GM12878 (cell line): ENCODE measurements at regions not wholly inside any gene's neighbourhood (a gene's known extent, or its start where the extent isn't known, plus 50 kb on each side); places are given as distances from the start of the nearest gene placed in this dataset.

Source experiments
- ATAC-seq: fragments of 200-7000 bp; cut with Tn5 transposase; 3 replicates; pipeline ENCODE4 v1.9.1; 2020; ENCODE audit warnings: mild to moderate bottlenecking, moderate library complexity
- BruUV-seq: library from RNA; stranded (reverse); fragments of 400-500 nt; replicated peaks from 2 replicates; lab custom pipeline; 2021; lab: Mats Ljungman, UMichigan
- CTCF ChIA-PET: fragments of 300-600 bp; sonication (Branson Sonifier 250); formaldehyde crosslinking; extraction: SDS; loops from one replicate; lab custom pipeline; 2021; ENCODE audit warnings: inconsistent platforms; lab: Yijun Ruan, JAX
- POLR2A ChIA-PET: fragments of 350-600 bp; formaldehyde crosslinking; extraction: SDS; loops from one replicate; lab custom pipeline; 2021; ENCODE audit warnings: inconsistent platforms; lab: Charles Lee
- RAD21 ChIA-PET: fragments of 300-600 bp; sonication (Branson Sonifier 250); formaldehyde crosslinking; loops from one replicate; lab custom pipeline; 2023; ENCODE audit warnings: antibody characterized with exemption; ENCODE audit not compliant: unreplicated experiment; lab: Charles Lee
- SMC1A ChIA-PET: fragments of 300-600 bp; sonication (Branson Sonifier 250); formaldehyde crosslinking; loops from one replicate; lab custom pipeline; 2023; ENCODE audit not compliant: unreplicated experiment, uncharacterized antibody; lab: Charles Lee
- DNase-seq: peaks from one replicate; pipeline ENCODE4 v3.0.0-alpha.2; 2011; ENCODE audit warnings: low read depth, low spot score
- FAIRE-seq: peaks from 3 replicates; lab custom pipeline; 2011; peaks lifted over from hg19 to GRCh38; lab: Jason Lieb, UNC
- H2AFZ ChIP-seq: 2 replicates; pipeline ENCODE4 v1.6.0; 2011; ENCODE audit warnings: low read depth, low read length, control low read depth; ENCODE audit not compliant: control insufficient read depth
- H3K27ac ChIP-seq: 2 replicates; pipeline ENCODE4 v1.5.1; 2011; ENCODE audit warnings: control low read depth; ENCODE audit not compliant: control insufficient read depth, insufficient read depth
- H3K27me3 ChIP-seq, 2 experiments: replicated peaks in 1 of 2; 2 replicates each; pipeline versions ENCODE4 v1.6.0 to v1.6.1; 2011; ENCODE audit warnings: low read length in 1 of 2; ENCODE audit not compliant: control insufficient read depth in 2 of 2, insufficient read depth in 2 of 2
- H3K36me3 ChIP-seq, 2 experiments: 2 replicates each; pipeline ENCODE4 v1.5.1; 2011; ENCODE audit warnings: low read length in 1 of 2; ENCODE audit not compliant: control insufficient read depth in 2 of 2, insufficient read depth in 2 of 2
- H3K4me1 ChIP-seq: 2 replicates; pipeline ENCODE4 v1.6.1; 2011; ENCODE audit warnings: mild to moderate bottlenecking, low read length, moderate library complexity, mixed read lengths; ENCODE audit not compliant: control insufficient read depth, insufficient read depth
- H3K4me2 ChIP-seq: 2 replicates; pipeline ENCODE4 v1.6.0; 2011; ENCODE audit warnings: control low read depth; ENCODE audit not compliant: control insufficient read depth, insufficient read depth
- H3K4me3 ChIP-seq: fragments of 200-600 bp; sonication (generic); 2 replicates; pipeline ENCODE4 v1.5.1; 2016
- H3K79me2 ChIP-seq: 2 replicates; pipeline ENCODE4 v1.6.0; 2011; ENCODE audit warnings: low read length; ENCODE audit not compliant: control insufficient read depth, insufficient read depth
- H3K9ac ChIP-seq: 2 replicates; pipeline ENCODE4 v1.8.0; 2011; ENCODE audit warnings: low read length, control low read depth, mixed read lengths; ENCODE audit not compliant: control insufficient read depth, insufficient read depth
- H3K9me3 ChIP-seq: replicated peaks from 3 replicates; pipeline ENCODE4 v1.5.1; 2011; ENCODE audit warnings: mild to moderate bottlenecking, low read length; ENCODE audit not compliant: control insufficient read depth, insufficient read depth
- H4K20me1 ChIP-seq: 2 replicates; pipeline ENCODE4 v1.6.0; 2011; ENCODE audit not compliant: control insufficient read depth, insufficient read depth
- ATF7 ChIP-seq: fragments of 450-650 bp; IDR thresholded peaks from 2 replicates; pipeline ENCODE4 v1.6.1; 2016; ENCODE audit warnings: low read depth, mild to moderate bottlenecking
- BHLHE40 ChIP-seq, 2 experiments: fragments of 450-650 bp in 1 of 2; IDR thresholded peaks; 2 replicates each; pipeline ENCODE4 v1.6.1; 2011 to 2017; ENCODE audit warnings: low read depth in 2 of 2, borderline replicate concordance in 1 of 2, improper control_type of control experiment in 1 of 2, low read length in 1 of 2, mild to moderate bottlenecking in 1 of 2
- CHD1 ChIP-seq: IDR thresholded peaks from 2 replicates; pipeline ENCODE4 v1.6.1; 2012; ENCODE audit warnings: low read depth, low read length, improper control_type of control experiment
- E2F8 ChIP-seq: fragments of 450-650 bp; IDR thresholded peaks from 2 replicates; pipeline ENCODE4 v1.6.1; 2018; ENCODE audit warnings: mild to moderate bottlenecking, low read depth, moderate library complexity; ENCODE audit not compliant: partially characterized antibody
- HDAC2 ChIP-seq: fragments of 200-600 bp; sonication (generic); IDR thresholded peaks from 2 replicates; pipeline ENCODE4 v1.6.1; 2017
- IKZF1 ChIP-seq: fragments of 450-650 bp; conservative IDR thresholded peaks from 2 replicates; pipeline ENCODE4 v1.6.1; 2017; ENCODE audit warnings: antibody characterized with exemption, mild to moderate bottlenecking
- IRF4 ChIP-seq: IDR thresholded peaks from 2 replicates; pipeline ENCODE4 v1.6.1; 2011; ENCODE audit warnings: low read depth, low read length
- JUNB ChIP-seq: IDR thresholded peaks from 2 replicates; pipeline ENCODE4 v1.6.1; 2016; ENCODE audit warnings: antibody characterized with exemption, mild to moderate bottlenecking
- MTA2 ChIP-seq: fragments of 450-650 bp; IDR thresholded peaks from 2 replicates; pipeline ENCODE4 v1.6.1; 2016; ENCODE audit warnings: low read depth, mild to moderate bottlenecking, moderate library complexity
- MXI1 ChIP-seq: fragments of 150-350 bp; IDR thresholded peaks from 2 replicates; pipeline ENCODE4 v1.6.1; 2011; ENCODE audit warnings: low read depth, mild to moderate bottlenecking, inconsistent platforms, low read length, improper control_type of control experiment
- NR2C2 ChIP-seq: IDR thresholded peaks from 2 replicates; pipeline ENCODE4 v1.6.1; 2011; ENCODE audit warnings: borderline replicate concordance, low read depth; ENCODE audit not compliant: control insufficient read depth, insufficient read length
- PAX8 ChIP-seq: fragments of 450-650 bp; IDR thresholded peaks from 2 replicates; pipeline ENCODE4 v1.6.1; 2017; ENCODE audit warnings: mild to moderate bottlenecking, moderate library complexity
- POLR2AphosphoS5 ChIP-seq: IDR thresholded peaks from 2 replicates; pipeline ENCODE4 v1.6.1; 2011; ENCODE audit warnings: mild to moderate bottlenecking, low read length, inconsistent platforms
- PRDM15 ChIP-seq: fragments of 450-650 bp; formaldehyde crosslinking; IDR thresholded peaks from 2 replicates; pipeline ENCODE4 v1.4.0; 2020; ENCODE audit warnings: mild to moderate bottlenecking, moderate library complexity
- SMAD5 ChIP-seq: IDR thresholded peaks from 2 replicates; pipeline ENCODE4 v1.6.1; 2016; ENCODE audit warnings: antibody characterized with exemption, low read depth
- SP1 ChIP-seq: IDR thresholded peaks from one replicate; pipeline ENCODE4 v1.6.1; 2011; ENCODE audit warnings: low read depth, low read length
- USF1 ChIP-seq: IDR thresholded peaks from 2 replicates; pipeline ENCODE4 v1.6.1; 2011; ENCODE audit warnings: borderline replicate concordance, low read depth, mild to moderate bottlenecking, moderate library complexity, mixed read lengths, low read length; ENCODE audit not compliant: insufficient read depth; ENCODE audit errors: extremely low read length
- ZBTB33 ChIP-seq: fragments of 450-650 bp; IDR thresholded peaks from 2 replicates; pipeline ENCODE4 v1.6.1; 2017; ENCODE audit warnings: mild to moderate bottlenecking
- WGBS: methylation state at CpG from one replicate; pipeline ENCODE4 v1.1.6; 2016; ENCODE audit warnings: low lambda C conversion rate; ENCODE audit not compliant: insufficient replicate concordance, insufficient coverage; ENCODE audit errors: missing lambda C conversion rate; 5-methylcytosine and 5-hydroxymethylcytosine counted together
- in situ Hi-C: fragments of 300-500 bp; cut with MboI; formaldehyde crosslinking; loops from 9 replicates; pipeline ENCODE4 v1.14.3; 2018; ENCODE audit warnings: mixed read lengths
- intact Hi-C: fragments of 100-400 bp; cut with micrococcal nuclease; formaldehyde crosslinking; loops from one replicate; pipeline ENCODE4 v1.14.2; 2022; ENCODE audit not compliant: unreplicated experiment

GRCh38 chr20:60934724-60935123 is 317.3 kb upstream of the CDH4 start:
- in situ Hi-C loops: no loop called here
- H3K4me2 ChIP-seq: no peak overlapping the region
- H3K79me2 ChIP-seq: no peaks in the 10 kb centered on the region
- H3K36me3 ChIP-seq: no peaks in the 10 kb centered on the region
- SMC1A ChIA-PET: no interaction called here
- H3K4me3 ChIP-seq: no peak overlapping the region
- H3K9ac ChIP-seq: no peak overlapping the region
- no TSS peak for BruUV-seq
- no peak for TF ChIP-seq MTA2
- TF ChIP-seq IKZF1: no peak
- no peak for TF ChIP-seq POLR2AphosphoS5
- TF ChIP-seq E2F8: no peak
- TF ChIP-seq HDAC2: no peak
- no peak for TF ChIP-seq BHLHE40 (IDR thresholded peaks at IDR 0.05; ENCODE audit: borderline replicate concordance in 1 of 2, low read depth in 2 of 2, low read length in 1 of 2)
- no peak for TF ChIP-seq ZBTB33
- TF ChIP-seq SMAD5: no peak
- TF ChIP-seq JUNB: no peak
- no peak for TF ChIP-seq USF1
- no peak for TF ChIP-seq ATF7
- no peak for TF ChIP-seq CHD1
- no peak for TF ChIP-seq PAX8
- TF ChIP-seq PRDM15 (CRISPR knock-in tag): no peak
- TF ChIP-seq SP1: no peak
- no peak for TF ChIP-seq IRF4
- no peak for TF ChIP-seq MXI1
- no peak for TF ChIP-seq NR2C2
- no peak overlapping the region for H3K27ac ChIP-seq
- no peaks in the 10 kb centered on the region for H3K4me1 ChIP-seq
- no peak overlapping the region for H2AFZ ChIP-seq
- intact Hi-C loops: no loop called here
- DNase-seq: no peak
- no peak for ATAC-seq
- no peaks in the 10 kb centered on the region for H4K20me1 ChIP-seq
- RAD21 ChIA-PET: interaction anchor here (0.6 kb wide), 1 partner anchor 22 kb away, joined by 3 read pairs; no protein-coding TSS in a partner anchor
- POLR2A ChIA-PET: no interaction called here
- CTCF ChIA-PET: no interaction called here
- FAIRE-seq: no peak
- 3% methylated on average over 3 of the region's 3 CpGs for WGBS
- no peaks in the 10 kb centered on the region; the same call in 2 of the 3 replicates for H3K9me3 ChIP-seq
- no peaks in the 10 kb centered on the region for H3K27me3 ChIP-seq
